ENCODE measurements at regions not wholly inside any gene's neighbourhood (a gene's known extent, or its start where the extent isn't known, plus 50 kb on each side); places are given as distances from the start of the nearest gene placed in this dataset.
"Not testable (repeated sequence)": the region's sequence is repeated elsewhere in the genome, so short reads cannot be mapped to it uniquely, and the experiment has no call there.

DNA sequence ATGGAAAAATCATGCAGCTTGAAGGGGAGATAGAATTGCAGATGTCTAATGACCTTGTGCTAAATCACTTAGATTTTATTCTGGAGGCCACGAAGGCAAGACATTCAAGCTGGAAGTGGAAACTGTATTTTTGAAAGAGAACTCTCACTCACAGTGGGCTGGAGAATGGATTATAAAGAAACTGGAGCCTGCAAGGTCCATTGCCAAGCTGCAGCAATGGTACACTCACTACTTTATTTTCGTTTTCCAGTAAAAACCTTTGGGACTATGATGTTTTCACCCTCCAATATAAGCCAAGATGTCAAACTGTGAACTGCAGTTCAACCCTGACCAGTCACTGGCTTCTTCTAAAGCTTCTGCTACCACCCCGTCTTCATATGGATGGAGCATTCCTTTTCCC, 62.0 kb downstream of the SKIDA1 start:
- 70% methylated on average over 2 of the region's 3 CpGs for WGBS (ENCODE audit: insufficient coverage, low lambda C conversion rate)
- no peak overlapping the region for H3K27ac ChIP-seq (ENCODE audit: low read length)
- H3K36me3 ChIP-seq (ENCODE audit: control insufficient read depth, insufficient read depth, low read length) = no peaks in the 10 kb centered on the region
- no peaks in the 10 kb centered on the region for H3K9me3 ChIP-seq (ENCODE audit: control insufficient read depth, low read depth, low read length)
- no peak for DNase-seq
- H3K4me3 ChIP-seq (ENCODE audit: low read length) = no peak overlapping the region
- H3K27me3 ChIP-seq (ENCODE audit: control insufficient read depth, insufficient read depth, low read length) = no peaks in the 10 kb centered on the region
- H3K4me1 ChIP-seq (ENCODE audit: control insufficient read depth, insufficient read depth, low read length) = no peaks in the 10 kb centered on the region

DNA sequence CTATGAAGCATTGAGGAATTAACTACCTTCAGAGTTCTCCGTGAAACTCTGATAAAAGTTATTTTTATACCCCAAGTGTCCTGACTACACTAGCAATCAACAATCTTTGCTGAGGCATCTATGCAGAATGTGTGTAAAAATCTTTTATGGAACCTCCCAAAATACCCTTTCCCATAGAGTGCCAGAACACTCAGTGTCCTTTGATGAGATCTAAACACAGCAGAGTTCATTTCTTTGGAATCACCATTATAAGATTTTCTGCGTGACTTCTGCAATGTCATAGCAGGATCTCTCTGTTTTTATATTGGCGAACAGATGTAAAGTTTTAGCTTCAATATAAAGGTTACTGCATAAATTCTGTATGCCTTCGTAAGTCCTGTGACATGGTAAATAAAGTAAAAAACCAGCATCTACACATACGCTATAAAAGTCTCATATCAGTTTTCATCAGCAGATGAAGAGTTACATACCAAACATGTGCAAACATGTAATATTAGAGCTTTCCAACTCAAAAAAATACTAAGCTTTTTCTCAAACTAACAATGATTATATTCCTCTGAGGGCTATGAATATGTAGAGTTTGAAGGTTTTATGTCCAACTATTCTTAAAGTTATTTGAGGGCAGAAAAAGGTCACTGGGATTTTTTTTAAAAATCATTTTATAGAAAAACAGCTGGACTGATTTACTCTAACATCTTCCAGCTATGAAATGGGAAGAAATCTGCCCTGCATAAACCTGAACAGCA, 67.2 kb downstream of the SKIDA1 start:
- no peak for DNase-seq

DNA sequence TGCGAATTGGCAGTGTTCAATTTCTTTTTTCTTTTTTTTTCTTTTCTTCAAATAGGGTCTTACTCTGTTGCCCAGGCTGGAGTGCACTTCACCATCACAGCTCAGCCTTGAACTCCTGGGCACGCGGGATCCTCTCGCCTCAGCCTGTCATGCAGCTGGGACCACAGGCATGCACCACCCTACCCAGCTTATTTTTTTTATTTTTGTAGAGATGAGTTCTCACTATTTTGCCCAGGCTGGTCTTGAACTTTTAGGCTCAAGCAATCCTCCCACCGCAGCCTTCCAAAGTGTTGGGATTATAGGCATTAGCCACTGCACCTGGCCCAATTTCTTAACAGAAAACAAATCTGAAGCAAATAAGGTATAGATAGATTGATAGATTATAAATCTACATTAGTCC, 69.3 kb downstream of the SKIDA1 start:
- H3K4me1 ChIP-seq (ENCODE audit: control insufficient read depth, insufficient read depth, low read length) = no peaks in the 10 kb centered on the region
- no peaks in the 10 kb centered on the region for H3K27me3 ChIP-seq (ENCODE audit: control insufficient read depth, insufficient read depth, low read length)
- H3K27ac ChIP-seq (ENCODE audit: low read length) = no peak overlapping the region
- no peaks in the 10 kb centered on the region for H3K9me3 ChIP-seq (ENCODE audit: control insufficient read depth, low read depth, low read length)
- H3K36me3 ChIP-seq (ENCODE audit: control insufficient read depth, insufficient read depth, low read length) = no peaks in the 10 kb centered on the region
- H3K4me3 ChIP-seq (ENCODE audit: low read length) = no peak overlapping the region
- 100% methylated on average over 1 of the region's 5 CpGs for WGBS (ENCODE audit: insufficient coverage, low lambda C conversion rate)
- DNase-seq = no peak

More for the DNA sequence above, 67.2 kb downstream of the SKIDA1 start:
- Histone ChIP-seq H3K9me3 (ENCODE audit: control insufficient read depth, low read depth, low read length) (no peaks in the 10 kb centered on the region), H3K27ac (ENCODE audit: low read length) (no peak overlapping the region), H3K27me3 (ENCODE audit: control insufficient read depth, insufficient read depth, low read length) (no peaks in the 10 kb centered on the region), H3K4me3 (ENCODE audit: low read length) (no peak overlapping the region), H3K36me3 (ENCODE audit: control insufficient read depth, insufficient read depth, low read length) (no peaks in the 10 kb centered on the region), H3K4me1 (ENCODE audit: control insufficient read depth, insufficient read depth, low read length) (no peaks in the 10 kb centered on the region)
- 94% methylated on average over 3 of the region's 5 CpGs for WGBS (ENCODE audit: insufficient coverage, low lambda C conversion rate)

DNA sequence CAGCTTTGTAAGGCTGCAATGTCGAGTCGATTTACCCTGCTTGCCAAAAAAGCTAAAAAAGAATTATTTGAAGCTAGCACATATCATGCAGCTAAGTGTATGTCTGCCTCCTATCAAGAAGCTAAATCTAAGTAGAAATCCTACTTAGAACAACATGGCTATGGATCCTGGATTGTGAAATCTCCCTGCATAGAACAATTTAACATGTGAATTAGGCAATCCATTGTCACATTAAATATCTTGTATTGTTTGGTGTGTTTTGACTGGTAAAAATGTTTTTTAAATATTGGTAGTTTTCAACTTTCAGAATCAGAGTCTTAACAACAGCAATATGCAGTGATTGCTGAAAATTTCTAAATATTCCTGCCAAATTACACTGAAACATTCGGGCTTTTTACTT, 73.3 kb downstream of the SKIDA1 start:
- H3K36me3 ChIP-seq (ENCODE audit: control insufficient read depth, insufficient read depth, low read length) = no peaks in the 10 kb centered on the region
- DNase-seq = no peak
- 100% methylated on average over 2 of the region's 3 CpGs for WGBS (ENCODE audit: insufficient coverage, low lambda C conversion rate)
- H3K4me1 ChIP-seq (ENCODE audit: control insufficient read depth, insufficient read depth, low read length) = no peaks in the 10 kb centered on the region
- no peak overlapping the region for H3K4me3 ChIP-seq (ENCODE audit: low read length)
- H3K9me3 ChIP-seq (ENCODE audit: control insufficient read depth, low read depth, low read length) = no peaks in the 10 kb centered on the region
- H3K27ac ChIP-seq (ENCODE audit: low read length) = no peak overlapping the region
- H3K27me3 ChIP-seq (ENCODE audit: control insufficient read depth, insufficient read depth, low read length) = no peaks in the 10 kb centered on the region

DNA sequence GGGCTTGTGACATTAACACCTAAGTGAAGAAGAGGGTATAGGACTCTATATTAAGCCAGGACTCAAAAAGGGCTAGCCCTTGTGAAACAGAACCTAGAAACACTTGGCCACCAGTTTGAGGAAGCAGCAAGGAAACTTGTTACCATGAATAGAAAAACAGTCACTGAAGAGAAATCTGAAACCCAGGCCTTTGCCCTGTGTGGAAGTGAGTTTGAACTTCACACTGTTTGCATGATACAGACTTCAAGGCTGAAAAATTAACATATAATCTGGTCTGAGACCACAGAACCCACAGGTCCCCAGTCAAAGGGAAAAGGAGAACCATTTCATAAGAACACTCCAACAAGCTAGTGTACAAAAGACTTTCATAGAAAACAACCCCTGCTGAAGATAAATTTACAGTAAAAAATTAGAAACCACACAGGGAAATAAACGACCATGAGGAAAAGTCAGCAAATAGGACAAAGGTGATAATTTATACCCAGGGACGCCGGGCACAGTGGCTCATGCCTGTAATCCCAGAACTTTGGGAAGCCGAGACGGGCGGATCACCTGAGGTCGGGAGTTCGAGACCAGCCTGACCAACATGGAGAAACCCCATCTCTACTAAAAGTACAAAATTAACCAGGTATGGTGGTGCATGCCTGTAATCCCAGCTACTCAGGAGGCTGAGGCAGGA, 76.1 kb downstream of the SKIDA1 start:
- no peak for DNase-seq
- no peaks in the 10 kb centered on the region for H3K4me1 ChIP-seq (ENCODE audit: control insufficient read depth, insufficient read depth, low read length)
- H3K36me3 ChIP-seq (ENCODE audit: control insufficient read depth, insufficient read depth, low read length) = no peaks in the 10 kb centered on the region
- H3K4me3 ChIP-seq (ENCODE audit: low read length) = no peak overlapping the region
- no CpG with 5 or more reads among the region's 8 CpGs for WGBS (ENCODE audit: insufficient coverage, low lambda C conversion rate)
- no peak overlapping the region for H3K27ac ChIP-seq (ENCODE audit: low read length)
- H3K27me3 ChIP-seq (ENCODE audit: control insufficient read depth, insufficient read depth, low read length) = no peaks in the 10 kb centered on the region
- no peaks in the 10 kb centered on the region for H3K9me3 ChIP-seq (ENCODE audit: control insufficient read depth, low read depth, low read length)

DNA sequence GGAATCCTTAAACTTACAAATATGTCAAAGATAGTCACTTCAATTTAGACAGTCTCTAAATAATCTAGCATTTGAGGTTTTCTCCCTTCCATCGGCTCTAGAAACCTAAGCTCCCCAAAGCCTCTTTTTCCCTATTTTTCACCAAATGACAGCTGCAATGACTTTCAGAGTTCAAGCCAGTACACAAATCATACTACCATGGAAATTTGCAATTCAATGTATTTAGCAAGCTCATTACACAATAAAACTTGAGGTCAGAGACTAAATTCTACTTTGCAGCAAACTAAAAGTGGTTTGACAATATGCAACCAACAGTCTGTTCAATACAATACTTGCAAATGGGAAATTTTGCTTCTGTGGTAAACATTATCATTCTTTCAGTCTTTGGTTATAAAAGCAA, 80.3 kb downstream of the SKIDA1 start:
- 91% methylated on average over 1 of the region's 1 CpG for WGBS (ENCODE audit: insufficient coverage, low lambda C conversion rate)

DNA sequence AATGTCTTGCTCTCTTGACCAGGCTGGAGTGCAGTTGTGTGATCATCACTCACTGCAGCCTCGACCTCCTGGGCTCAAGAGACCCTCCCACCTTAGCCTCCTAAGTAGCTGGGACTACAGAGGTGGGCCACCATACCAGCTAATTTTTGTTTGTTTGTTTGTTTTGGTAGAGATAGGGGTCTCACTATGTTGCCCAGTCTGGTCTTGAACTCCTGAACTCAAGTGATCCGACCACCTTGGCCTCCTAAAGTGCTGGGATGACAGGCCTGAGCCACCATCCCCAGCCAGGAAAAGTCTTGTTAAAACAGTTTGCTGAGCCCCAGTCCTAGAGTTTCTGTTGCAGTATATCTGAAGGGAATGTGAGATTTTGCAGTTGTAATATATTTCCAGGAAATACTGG, 83.9 kb downstream of the SKIDA1 start:
- Histone ChIP-seq H3K36me3 (ENCODE audit: control insufficient read depth, insufficient read depth, low read length) (no peaks in the 10 kb centered on the region), H3K4me3 (ENCODE audit: low read length) (no peak overlapping the region), H3K27me3 (ENCODE audit: control insufficient read depth, insufficient read depth, low read length) (no peaks in the 10 kb centered on the region), H3K4me1 (ENCODE audit: control insufficient read depth, insufficient read depth, low read length) (no peaks in the 10 kb centered on the region), H3K9me3 (ENCODE audit: control insufficient read depth, low read depth, low read length) (no peaks in the 10 kb centered on the region), H3K27ac (ENCODE audit: low read length) (no peak overlapping the region)
- WGBS (ENCODE audit: insufficient coverage, low lambda C conversion rate) = no CpG with 5 or more reads among the region's 2 CpGs
- DNase-seq = no peak

More for the DNA sequence above, 80.3 kb downstream of the SKIDA1 start:
- no peak for DNase-seq
- H3K27ac ChIP-seq (ENCODE audit: low read length) = no peak overlapping the region
- H3K27me3 ChIP-seq (ENCODE audit: control insufficient read depth, insufficient read depth, low read length) = no peaks in the 10 kb centered on the region
- H3K9me3 ChIP-seq (ENCODE audit: control insufficient read depth, low read depth, low read length) = no peaks in the 10 kb centered on the region
- H3K36me3 ChIP-seq (ENCODE audit: control insufficient read depth, insufficient read depth, low read length) = no peaks in the 10 kb centered on the region
- H3K4me1 ChIP-seq (ENCODE audit: control insufficient read depth, insufficient read depth, low read length) = no peaks in the 10 kb centered on the region
- no peak overlapping the region for H3K4me3 ChIP-seq (ENCODE audit: low read length)

DNA sequence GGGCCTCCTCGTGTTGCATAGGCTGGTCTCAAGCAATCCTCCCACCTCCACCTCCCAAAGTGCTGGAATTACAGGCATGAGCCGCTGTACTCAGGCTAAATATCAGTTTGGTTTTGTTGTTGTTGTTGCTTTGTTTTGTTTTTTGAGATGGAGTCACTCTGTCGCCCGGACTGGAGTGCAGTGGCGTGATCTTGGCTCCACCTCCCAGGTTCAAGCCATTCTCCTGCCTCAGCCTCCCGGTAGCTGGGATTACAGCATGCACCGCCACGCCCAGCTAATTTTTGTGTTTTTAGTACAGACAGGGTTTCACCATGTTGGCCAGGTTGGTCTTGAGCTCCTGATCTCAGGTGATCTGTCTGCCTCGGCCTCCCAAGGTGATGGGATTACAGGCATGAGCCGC, 86.6 kb downstream of the SKIDA1 start:
- not testable (repeated sequence) for H3K9me3 ChIP-seq (ENCODE audit: control insufficient read depth, low read depth, low read length); DNase-seq; H3K4me1 ChIP-seq (ENCODE audit: control insufficient read depth, insufficient read depth, low read length); H3K36me3 ChIP-seq (ENCODE audit: control insufficient read depth, insufficient read depth, low read length); H3K27ac ChIP-seq (ENCODE audit: low read length); H3K4me3 ChIP-seq (ENCODE audit: low read length); H3K27me3 ChIP-seq (ENCODE audit: control insufficient read depth, insufficient read depth, low read length)
- 93% methylated on average over 3 of the region's 10 CpGs for WGBS (ENCODE audit: insufficient coverage, low lambda C conversion rate)

DNA sequence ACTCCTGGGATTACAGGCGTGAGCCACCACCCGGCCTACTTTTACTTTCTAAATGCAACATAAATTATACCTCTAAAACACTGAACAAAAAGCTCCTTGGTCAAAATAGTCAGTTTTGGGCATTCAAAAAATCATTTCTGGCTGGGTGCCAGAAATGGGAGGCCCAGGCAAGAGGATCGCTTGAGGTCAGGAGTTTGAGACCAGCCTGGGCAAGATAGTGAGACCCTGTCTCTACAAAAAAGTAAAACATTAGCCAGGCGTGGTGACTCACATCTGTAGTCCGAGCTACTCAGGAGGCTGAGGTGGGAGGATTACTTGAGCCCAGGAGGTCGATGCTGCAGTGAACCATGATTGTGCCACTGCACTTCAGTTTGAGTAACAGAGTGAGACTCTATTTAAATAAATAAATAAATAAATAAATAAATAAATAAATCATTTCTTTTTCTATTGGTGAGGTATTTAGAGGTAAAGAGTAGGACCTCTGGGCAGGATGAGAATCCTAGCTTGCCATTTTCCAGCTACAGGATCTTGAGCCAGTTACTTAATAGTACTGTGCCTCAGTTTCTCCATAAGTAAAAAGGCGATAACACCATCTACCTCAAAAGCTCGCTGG, 87.6 kb downstream of the SKIDA1 start:
- WGBS (ENCODE audit: insufficient coverage, low lambda C conversion rate) = 100% methylated on average over 1 of the region's 8 CpGs
- H3K27me3 ChIP-seq (ENCODE audit: control insufficient read depth, insufficient read depth, low read length) = no peaks in the 10 kb centered on the region
- H3K27ac ChIP-seq (ENCODE audit: low read length) = no peak overlapping the region
- H3K9me3 ChIP-seq (ENCODE audit: control insufficient read depth, low read depth, low read length) = no peaks in the 10 kb centered on the region
- H3K4me3 ChIP-seq (ENCODE audit: low read length) = no peak overlapping the region
- no peak for DNase-seq
- no peaks in the 10 kb centered on the region for H3K36me3 ChIP-seq (ENCODE audit: control insufficient read depth, insufficient read depth, low read length)
- H3K4me1 ChIP-seq (ENCODE audit: control insufficient read depth, insufficient read depth, low read length) = no peaks in the 10 kb centered on the region

DNA sequence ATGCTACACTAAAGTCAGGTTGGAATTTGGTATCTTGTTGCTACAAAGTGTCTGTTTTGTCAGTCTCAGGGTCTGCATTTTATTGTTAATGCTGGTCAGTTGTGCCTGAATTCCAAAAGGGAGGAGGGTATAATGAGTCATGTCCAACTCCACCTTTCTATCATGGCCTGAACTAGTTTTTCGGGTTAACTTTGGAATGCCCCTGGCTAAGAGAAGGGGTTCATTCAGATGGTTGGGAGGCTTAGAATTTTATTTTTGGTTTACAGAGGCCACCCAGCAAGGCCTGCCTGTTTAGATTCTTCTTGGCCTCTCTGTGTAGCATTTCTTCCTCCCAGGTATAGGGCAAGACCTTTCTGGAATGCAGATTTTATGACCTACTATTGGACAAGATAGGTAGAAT, 93.2 kb downstream of the SKIDA1 start:
- no CpG with 5 or more reads among the region's 1 CpG for WGBS (ENCODE audit: insufficient coverage, low lambda C conversion rate)

More for the DNA sequence above, 93.2 kb downstream of the SKIDA1 start:
- no peaks in the 10 kb centered on the region for H3K27me3 ChIP-seq (ENCODE audit: control insufficient read depth, insufficient read depth, low read length)
- no peaks in the 10 kb centered on the region for H3K4me1 ChIP-seq (ENCODE audit: control insufficient read depth, insufficient read depth, low read length)
- no peak overlapping the region for H3K4me3 ChIP-seq (ENCODE audit: low read length)
- no peaks in the 10 kb centered on the region for H3K9me3 ChIP-seq (ENCODE audit: control insufficient read depth, low read depth, low read length)
- no peak for DNase-seq
- no peaks in the 10 kb centered on the region for H3K36me3 ChIP-seq (ENCODE audit: control insufficient read depth, insufficient read depth, low read length)
- H3K27ac ChIP-seq (ENCODE audit: low read length) = no peak overlapping the region

Data from large intestine (tissue), 3 donors.